GM12864 (cell line): ENCODE measurements at regions not wholly inside any gene's neighbourhood (a gene's known extent, or its start where the extent isn't known, plus 50 kb on each side); places are given as distances from the start of the nearest gene placed in this dataset.

Experiments used
- DNase-seq: peaks from one replicate; pipeline ENCODE4 v3.0.0-alpha.2; 2011; ENCODE audit warnings: low read depth
- H3K4me3 ChIP-seq: 2 replicates; pipeline ENCODE4 v1.5.1; 2011; ENCODE audit warnings: mild to moderate bottlenecking, low read depth, low read length, control low read depth
- TF ChIP-seq, protein P1 (sequence below): IDR thresholded peaks from 2 replicates; pipeline ENCODE4 v1.5.1; 2011; ENCODE audit warnings: low read depth, mild to moderate bottlenecking, moderate library complexity, low read length, control low read depth, inconsistent platforms; ENCODE audit errors: missing control alignments

- no peak for DNase-seq
- no peak overlapping the region for H3K4me3 ChIP-seq
- TF ChIP-seq, protein P1, sequence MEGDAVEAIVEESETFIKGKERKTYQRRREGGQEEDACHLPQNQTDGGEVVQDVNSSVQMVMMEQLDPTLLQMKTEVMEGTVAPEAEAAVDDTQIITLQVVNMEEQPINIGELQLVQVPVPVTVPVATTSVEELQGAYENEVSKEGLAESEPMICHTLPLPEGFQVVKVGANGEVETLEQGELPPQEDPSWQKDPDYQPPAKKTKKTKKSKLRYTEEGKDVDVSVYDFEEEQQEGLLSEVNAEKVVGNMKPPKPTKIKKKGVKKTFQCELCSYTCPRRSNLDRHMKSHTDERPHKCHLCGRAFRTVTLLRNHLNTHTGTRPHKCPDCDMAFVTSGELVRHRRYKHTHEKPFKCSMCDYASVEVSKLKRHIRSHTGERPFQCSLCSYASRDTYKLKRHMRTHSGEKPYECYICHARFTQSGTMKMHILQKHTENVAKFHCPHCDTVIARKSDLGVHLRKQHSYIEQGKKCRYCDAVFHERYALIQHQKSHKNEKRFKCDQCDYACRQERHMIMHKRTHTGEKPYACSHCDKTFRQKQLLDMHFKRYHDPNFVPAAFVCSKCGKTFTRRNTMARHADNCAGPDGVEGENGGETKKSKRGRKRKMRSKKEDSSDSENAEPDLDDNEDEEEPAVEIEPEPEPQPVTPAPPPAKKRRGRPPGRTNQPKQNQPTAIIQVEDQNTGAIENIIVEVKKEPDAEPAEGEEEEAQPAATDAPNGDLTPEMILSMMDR = no peak
Measured at GRCh38 chr5:113989278-113989912, 372.5 kb upstream of the KCNN2 start.

DNA sequence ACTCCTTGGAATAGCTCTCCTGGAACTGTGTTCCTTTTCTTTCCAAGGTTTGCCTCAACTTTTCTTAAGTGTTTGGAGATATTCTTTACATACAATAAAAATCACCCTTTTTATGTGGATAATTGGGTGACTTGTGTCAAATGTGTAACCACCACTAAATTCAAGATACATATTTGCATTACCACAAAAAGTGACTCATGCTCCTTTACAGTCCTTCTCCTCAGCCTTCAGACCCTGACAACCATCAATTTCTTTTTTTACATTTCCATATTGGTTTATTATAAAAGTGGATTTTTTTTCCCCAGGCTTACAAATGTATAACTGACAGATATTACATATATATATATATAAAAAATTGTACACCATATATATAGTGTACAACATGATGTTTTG lies 372.0 kb upstream of the KCNN2 start:
- TF ChIP-seq, protein P1 = no peak
- no peak for DNase-seq
- no peak overlapping the region for H3K4me3 ChIP-seq

GRCh38 chr5:114001076-114001475 lies 360.8 kb upstream of the KCNN2 start:
- no peak for DNase-seq
- H3K4me3 ChIP-seq = no peak overlapping the region
- TF ChIP-seq, protein P1 = no peak

GRCh38 chr5:114006582-114006981 lies 355.3 kb upstream of the KCNN2 start:
- DNase-seq = no peak
- no peak overlapping the region for H3K4me3 ChIP-seq
- TF ChIP-seq, protein P1 = no peak

DNA sequence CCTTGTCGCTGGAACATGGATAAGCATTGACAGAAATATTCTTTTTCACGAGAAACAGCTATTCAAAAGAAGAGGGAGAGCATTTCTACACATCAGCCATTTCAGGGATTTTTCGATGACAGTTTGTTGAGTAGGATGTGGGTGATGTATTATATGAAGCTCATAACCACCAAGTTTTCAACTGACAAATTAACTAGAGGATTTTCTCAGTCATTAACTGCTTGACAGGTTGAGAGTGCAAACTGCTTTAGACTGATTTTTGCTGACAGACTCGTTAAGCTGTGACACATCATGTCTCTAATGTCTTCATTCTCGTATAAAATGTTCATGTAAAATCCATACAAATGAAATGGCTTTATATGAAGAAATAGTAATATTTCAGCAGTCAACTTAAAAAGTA lies 354.2 kb upstream of the KCNN2 start:
- TF ChIP-seq, protein P1 = no peak
- DNase-seq = no peak

GRCh38 chr5:114010362-114010761 lies 351.5 kb upstream of the KCNN2 start:
- TF ChIP-seq, protein P1 = no peak
- no peak for DNase-seq
- no peak overlapping the region for H3K4me3 ChIP-seq

More for the DNA sequence above, 354.2 kb upstream of the KCNN2 start:
- no peak overlapping the region for H3K4me3 ChIP-seq

DNA sequence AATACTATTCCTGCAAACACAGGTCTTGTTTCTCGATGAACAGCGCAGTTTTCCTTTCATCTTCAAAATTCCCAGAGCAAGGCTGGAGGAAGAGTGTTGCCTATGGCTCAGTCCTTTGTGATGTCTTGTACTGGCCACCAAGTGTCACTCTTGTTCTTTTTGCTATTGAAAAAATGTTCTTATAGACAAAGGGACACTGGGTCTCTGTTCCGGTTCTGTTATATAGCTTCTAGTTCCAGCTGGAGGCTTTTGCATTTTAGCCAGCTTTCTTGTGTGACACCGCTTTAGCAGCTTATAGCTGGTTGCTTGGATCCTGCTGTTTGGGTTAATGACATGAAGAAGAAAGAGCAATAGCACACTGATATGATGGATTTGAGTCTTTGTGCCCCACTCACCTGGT lies 343.7 kb upstream of the KCNN2 start:
- TF ChIP-seq, protein P1 = no peak
- H3K4me3 ChIP-seq = no peak overlapping the region
- DNase-seq = no peak
